Hepatocyte (in vitro differentiated cells): ENCODE measurements at regions not wholly inside any gene's neighbourhood (a gene's known extent, or its start where the extent isn't known, plus 50 kb on each side); places are given as distances from the start of the nearest gene placed in this dataset.

Experiments used
- DNase-seq: peaks from one replicate; pipeline ENCODE4 v3.0.0-alpha.2; 2016; ENCODE audit warnings: low spot score
- H2AFZ ChIP-seq: fragments of 200-600 bp; sonication (generic); 2 replicates; pipeline ENCODE4 v1.6.0; 2016; ENCODE audit warnings: antibody characterized with exemption, mild to moderate bottlenecking
- H3K27ac ChIP-seq: fragments of 200-600 bp; sonication (generic); 2 replicates; pipeline ENCODE4 v1.5.1; 2016; ENCODE audit warnings: mild to moderate bottlenecking
- H3K27me3 ChIP-seq: fragments of 200-600 bp; sonication (generic); 2 replicates; pipeline ENCODE4 v1.6.1; 2016
- H3K36me3 ChIP-seq: fragments of 200-600 bp; sonication (generic); replicated peaks from 2 replicates; pipeline ENCODE4 v1.5.1; 2016; ENCODE audit warnings: low read depth; ENCODE audit not compliant: insufficient read depth
- H3K4me1 ChIP-seq: fragments of 200-600 bp; sonication (generic); 2 replicates; pipeline ENCODE4 v1.5.1; 2016; ENCODE audit warnings: mild to moderate bottlenecking, moderate library complexity; ENCODE audit not compliant: insufficient read depth
- H3K4me2 ChIP-seq: fragments of 200-600 bp; sonication (generic); 2 replicates; pipeline ENCODE4 v1.6.0; 2016
- H3K4me3 ChIP-seq: fragments of 200-600 bp; sonication (generic); 2 replicates; pipeline ENCODE4 v1.5.1; 2016; ENCODE audit warnings: mild to moderate bottlenecking
- H3K79me2 ChIP-seq: fragments of 200-600 bp; sonication (generic); 2 replicates; pipeline ENCODE4 v1.6.0; 2017; ENCODE audit warnings: mild to moderate bottlenecking
- H3K9me2 ChIP-seq: fragments of 200-600 bp; sonication (generic); replicated peaks from 2 replicates; pipeline ENCODE4 v1.6.0; 2017; ENCODE audit warnings: mild to moderate bottlenecking; ENCODE audit not compliant: insufficient read depth
- H3K9me3 ChIP-seq: fragments of 200-600 bp; sonication (generic); 2 replicates; pipeline ENCODE4 v1.5.1; 2016; ENCODE audit warnings: low read depth, mild to moderate bottlenecking
- H4K20me1 ChIP-seq: fragments of 200-600 bp; sonication (generic); 2 replicates; pipeline ENCODE4 v1.6.0; 2016; ENCODE audit warnings: mild to moderate bottlenecking; ENCODE audit not compliant: insufficient read depth, poor library complexity, severe bottlenecking
- CTCF ChIP-seq: fragments of 200-600 bp; sonication (generic); IDR thresholded peaks from 2 replicates; pipeline ENCODE4 v1.5.1; 2016; ENCODE audit warnings: antibody characterized with exemption, mild to moderate bottlenecking; ENCODE audit not compliant: poor library complexity
- EZH2 ChIP-seq: fragments of 200-600 bp; sonication (generic); IDR thresholded peaks from 2 replicates; pipeline ENCODE4 v1.6.1; 2016; ENCODE audit warnings: antibody characterized with exemption, mild to moderate bottlenecking, borderline replicate concordance
- EZH2phosphoT487 ChIP-seq: fragments of 200-600 bp; sonication (generic); IDR thresholded peaks from one replicate; pipeline ENCODE4 v1.6.1; 2018; ENCODE audit warnings: antibody characterized with exemption, mild to moderate bottlenecking, low read depth, moderate library complexity; ENCODE audit not compliant: unreplicated experiment, severe bottlenecking
- WGBS: methylation state at CpG from one replicate; pipeline ENCODE4 v1.1.6; 2016; ENCODE audit warnings: low lambda C conversion rate; ENCODE audit errors: missing lambda C conversion rate; 5-methylcytosine and 5-hydroxymethylcytosine counted together

GRCh38 chr2:140023291-140023690, 1243.1 kb upstream of the NXPH2 start:
- H3K4me2 ChIP-seq, result no peak overlapping the region
- 39% methylated on average over 2 of the region's 2 CpGs for WGBS
- H2AFZ ChIP-seq, result no peak overlapping the region
- no peaks in the 10 kb centered on the region for H3K9me2 ChIP-seq
- no peaks in the 10 kb centered on the region for H3K79me2 ChIP-seq
- H3K36me3 ChIP-seq, result no peaks in the 10 kb centered on the region
- TF ChIP-seq CTCF (no peak), EZH2 (no peak), EZH2phosphoT487 (no peak)
- no peak for DNase-seq
- no peaks in the 10 kb centered on the region for H3K4me1 ChIP-seq
- H3K27me3 ChIP-seq, result no peaks in the 10 kb centered on the region
- no peak overlapping the region for H3K27ac ChIP-seq
- H4K20me1 ChIP-seq, result no peaks in the 10 kb centered on the region
- no peaks in the 10 kb centered on the region for H3K9me3 ChIP-seq
- H3K4me3 ChIP-seq, result no peak overlapping the region

GRCh38 chr2:140018541-140018940, 1238.4 kb upstream of the NXPH2 start:
- Histone ChIP-seq H3K4me3 (no peak overlapping the region), H3K4me2 (no peak overlapping the region), H3K36me3 (no peaks in the 10 kb centered on the region), H2AFZ (no peak overlapping the region), H3K9me2 (no peaks in the 10 kb centered on the region), H3K79me2 (no peaks in the 10 kb centered on the region), H3K27ac (no peak overlapping the region), H3K27me3 (no peaks in the 10 kb centered on the region), H3K4me1 (no peaks in the 10 kb centered on the region), H4K20me1 (no peaks in the 10 kb centered on the region), H3K9me3 (no peaks in the 10 kb centered on the region)
- no peak for TF ChIP-seq EZH2
- TF ChIP-seq EZH2phosphoT487, result no peak
- 82% methylated on average over 2 of the region's 2 CpGs for WGBS
- no peak for DNase-seq

GRCh38 chr2:140014204-140014546, 1234.0 kb upstream of the NXPH2 start:
- no peaks in the 10 kb centered on the region for H3K9me3 ChIP-seq
- WGBS, result 74% methylated on average over 1 of the region's 1 CpG

GRCh38 chr2:140013545-140014203, 1233.5 kb upstream of the NXPH2 start:
- Histone ChIP-seq H3K4me1 (no peaks in the 10 kb centered on the region), H3K4me2 (no peak overlapping the region), H3K36me3 (no peaks in the 10 kb centered on the region), H2AFZ (no peak overlapping the region), H3K27ac (no peak overlapping the region), H3K4me3 (no peak overlapping the region), H3K9me3 (no peaks in the 10 kb centered on the region), H3K79me2 (no peaks in the 10 kb centered on the region), H3K9me2 (no peaks in the 10 kb centered on the region), H4K20me1 (no peaks in the 10 kb centered on the region), H3K27me3 (no peaks in the 10 kb centered on the region)
- TF ChIP-seq CTCF (no peak), EZH2 (no peak), EZH2phosphoT487 (no peak)
- no peak for DNase-seq
- WGBS, result 89% methylated on average over 3 of the region's 3 CpGs

More at GRCh38 chr2:140014204-140014546, 1234.0 kb upstream of the NXPH2 start:
- Histone ChIP-seq H3K36me3 (no peaks in the 10 kb centered on the region), H4K20me1 (no peaks in the 10 kb centered on the region), H3K4me2 (no peak overlapping the region), H3K9me2 (no peaks in the 10 kb centered on the region), H2AFZ (no peak overlapping the region), H3K27ac (no peak overlapping the region), H3K4me3 (no peak overlapping the region), H3K79me2 (no peaks in the 10 kb centered on the region), H3K4me1 (no peaks in the 10 kb centered on the region), H3K27me3 (no peaks in the 10 kb centered on the region)
- TF ChIP-seq EZH2phosphoT487, result no peak
- TF ChIP-seq EZH2, result no peak
- no peak for TF ChIP-seq CTCF
- no peak for DNase-seq
